Hypothalamus (tissue), 51 donors: ENCODE measurements at regions not wholly inside any gene's neighbourhood (a gene's known extent, or its start where the extent isn't known, plus 50 kb on each side); places are given as distances from the start of the nearest gene placed in this dataset.
A peak's percentile ranks its signal among the peaks of the same experiment; 100 is the strongest.
"Not testable (repeated sequence)": the region's sequence is repeated elsewhere in the genome, so short reads cannot be mapped to it uniquely, and the experiment has no call there.

Experiments
- DNase-seq, 51 donors: peaks; one replicate each; lab custom pipeline; 2025; lab: John Stamatoyannopoulos, UW

DNA sequence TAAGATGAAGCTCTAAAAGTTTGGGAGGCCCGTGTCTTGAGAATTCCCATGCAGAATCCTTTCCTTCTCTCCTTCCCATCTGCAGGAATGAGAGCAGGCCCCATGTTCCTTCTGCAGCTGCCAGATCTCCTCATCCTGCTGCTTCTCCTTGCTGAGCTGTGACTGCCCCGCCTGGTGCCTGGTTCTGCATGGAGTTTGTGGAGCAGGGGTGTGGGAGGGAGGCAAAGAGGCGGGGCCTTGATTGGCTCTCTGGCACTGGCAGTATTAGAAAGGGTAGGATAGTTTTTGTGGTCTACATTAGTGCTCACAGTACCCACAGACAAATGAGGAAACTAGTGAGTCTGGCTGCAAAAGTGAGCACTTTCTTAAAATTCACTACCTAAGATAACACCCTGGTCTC, 91.1 kb upstream of the CLPB start:
- DNase-seq = peak in 3 of 51 donors; percentile 12 to 41 (median 15)

DNA sequence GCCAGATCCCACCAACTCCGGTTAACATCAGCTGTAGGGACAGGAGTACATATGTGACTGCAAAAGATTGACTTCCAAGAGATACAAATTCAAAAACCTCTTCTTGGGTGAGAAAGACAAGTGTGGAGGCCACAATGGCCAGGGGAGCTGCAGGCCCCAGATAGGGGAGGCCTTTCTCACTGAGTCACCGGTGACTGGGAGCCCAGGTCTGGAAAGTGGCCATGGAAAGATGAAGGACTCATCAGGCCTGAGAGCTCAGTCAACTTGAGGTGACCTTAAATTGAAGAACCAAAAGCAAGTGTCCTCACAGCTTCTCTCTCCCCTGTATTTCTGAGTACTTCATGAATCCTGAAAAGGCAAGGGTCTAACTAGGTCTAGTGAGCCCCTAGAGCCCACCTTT, 90.4 kb upstream of the CLPB start:
- DNase-seq = no peak

DNA sequence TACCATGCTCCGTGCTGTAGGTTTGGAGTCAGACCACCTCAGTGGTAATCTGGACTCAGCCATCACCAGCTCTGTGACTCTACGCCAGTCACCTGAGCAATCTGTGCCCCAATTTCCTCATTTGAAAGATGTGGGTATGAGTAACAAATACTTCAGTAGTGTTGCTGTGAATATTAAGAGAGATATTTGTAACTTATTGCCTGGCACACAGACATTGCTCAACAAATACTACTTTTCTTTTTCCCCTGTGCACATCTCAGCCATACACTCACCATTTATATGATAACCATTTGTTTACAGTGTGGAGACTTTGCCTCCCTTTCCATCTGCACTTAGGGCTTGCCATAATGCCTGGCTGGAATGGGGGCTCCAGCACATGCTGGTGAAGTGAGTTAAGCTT, 89.7 kb upstream of the CLPB start:
- DNase-seq = no peak

DNA sequence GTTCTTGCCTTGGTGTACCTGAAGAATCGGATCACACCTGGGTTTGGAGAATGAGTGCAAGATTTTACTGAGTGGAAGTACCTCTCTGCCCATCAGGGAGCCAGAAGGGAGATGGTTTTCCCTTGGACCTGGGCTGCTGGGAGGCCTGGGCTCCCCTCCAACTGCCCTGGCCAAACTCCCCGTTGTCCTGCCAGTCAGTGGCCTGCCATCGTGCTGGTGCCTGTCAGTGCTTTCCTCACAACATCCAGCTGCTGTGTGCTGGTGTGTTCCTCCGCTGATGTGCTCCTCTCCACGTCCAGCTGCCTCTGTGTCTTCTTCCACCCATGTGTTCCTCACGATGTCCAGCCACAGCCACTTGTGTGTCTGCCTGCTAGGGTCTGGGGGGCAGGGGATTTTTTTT, 87.9 kb upstream of the CLPB start:
- peak in 26 of 51 donors; percentile 5 to 71 (median 32) for DNase-seq

DNA sequence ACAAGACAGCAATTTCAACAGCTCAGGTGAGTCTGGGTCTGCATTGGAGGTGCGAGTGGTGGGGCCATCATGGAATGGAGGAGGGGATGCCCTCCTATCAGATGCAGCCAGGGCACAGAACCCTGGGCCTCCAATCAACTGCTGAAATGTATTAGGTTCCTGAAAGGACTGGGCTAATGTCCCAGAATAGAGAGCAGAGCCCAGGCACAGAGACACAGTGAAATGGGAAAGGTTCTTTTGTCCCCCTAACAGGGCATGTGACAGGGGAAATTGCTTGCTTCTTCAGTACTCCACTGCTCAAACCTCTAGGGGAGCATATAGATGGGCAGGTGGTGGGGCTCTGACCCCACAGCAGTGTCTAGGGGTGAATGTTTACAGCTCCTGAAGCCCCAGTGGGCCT, 87.3 kb upstream of the CLPB start:
- DNase-seq = peak in 4 of 51 donors; percentile 7 to 31 (median 16)

DNA sequence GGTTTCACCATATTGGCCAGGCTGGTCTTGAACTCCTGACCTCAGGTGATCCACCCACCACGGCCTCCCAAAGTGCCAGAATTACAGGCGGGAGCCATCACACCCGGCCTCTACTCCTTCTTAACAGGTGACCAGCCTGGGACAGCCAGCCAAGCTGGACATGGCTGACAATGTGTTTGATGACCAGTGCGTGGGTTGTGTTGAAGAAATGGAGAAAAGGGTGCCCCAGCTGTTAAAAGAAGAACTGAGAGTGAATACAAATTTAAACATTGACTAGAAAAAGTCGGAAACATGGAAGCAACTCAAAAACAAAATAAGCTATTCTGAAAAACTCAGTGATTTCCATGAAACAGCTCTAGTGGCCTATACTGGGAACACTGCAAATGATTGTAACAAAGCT, 86.5 kb upstream of the CLPB start:
- no peak for DNase-seq

DNA sequence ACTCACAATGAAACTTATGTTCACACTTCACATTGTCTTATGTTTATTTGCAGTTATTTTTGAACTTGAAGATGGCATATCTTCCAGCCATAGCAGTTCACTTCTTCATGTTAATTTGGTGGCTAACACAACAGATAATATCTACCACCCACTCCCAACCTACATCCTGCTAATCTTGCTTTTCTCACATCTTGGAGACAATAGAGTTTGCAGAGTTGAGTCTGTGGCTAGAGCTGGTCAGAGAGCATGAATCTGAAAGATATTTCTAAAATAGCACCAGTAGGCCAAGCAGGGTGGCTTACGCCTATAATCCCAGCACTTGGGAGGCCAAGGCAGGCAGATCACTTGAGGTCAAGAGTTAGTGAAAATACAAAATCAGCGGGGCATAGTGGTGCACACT, 85.6 kb upstream of the CLPB start:
- DNase-seq = not testable (repeated sequence)

DNA sequence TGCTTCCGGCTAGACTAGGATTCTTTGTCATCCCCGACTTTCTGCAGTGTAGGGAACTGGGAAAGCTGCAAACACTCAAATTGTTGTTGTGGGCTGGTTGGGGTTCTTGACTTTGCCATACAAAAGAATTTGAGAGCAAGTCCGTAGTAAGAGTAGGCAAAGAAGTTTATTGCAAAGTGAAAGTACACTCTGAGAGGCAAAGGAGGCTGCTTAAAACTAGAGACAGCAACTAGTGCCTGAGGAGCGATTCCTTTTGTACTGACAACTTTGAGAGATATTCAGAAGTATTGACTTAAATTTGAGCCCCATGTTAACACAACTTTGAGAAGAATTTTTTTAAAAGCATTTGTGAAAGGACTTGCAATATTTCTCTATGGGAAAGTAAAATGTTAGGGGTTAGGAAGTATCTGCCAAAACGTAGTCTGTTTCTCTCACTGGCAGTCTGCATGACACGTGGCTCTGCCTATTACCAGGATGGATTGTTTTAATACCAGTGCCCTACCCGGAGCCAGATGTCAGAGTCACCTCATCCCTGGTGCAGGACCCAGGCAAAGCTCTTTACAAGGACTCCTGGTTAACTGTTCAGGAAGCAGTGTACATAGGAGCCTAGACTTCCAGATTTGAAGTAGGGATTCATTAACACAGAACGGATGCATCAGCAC, 85.0 kb upstream of the CLPB start:
- no peak for DNase-seq

DNA sequence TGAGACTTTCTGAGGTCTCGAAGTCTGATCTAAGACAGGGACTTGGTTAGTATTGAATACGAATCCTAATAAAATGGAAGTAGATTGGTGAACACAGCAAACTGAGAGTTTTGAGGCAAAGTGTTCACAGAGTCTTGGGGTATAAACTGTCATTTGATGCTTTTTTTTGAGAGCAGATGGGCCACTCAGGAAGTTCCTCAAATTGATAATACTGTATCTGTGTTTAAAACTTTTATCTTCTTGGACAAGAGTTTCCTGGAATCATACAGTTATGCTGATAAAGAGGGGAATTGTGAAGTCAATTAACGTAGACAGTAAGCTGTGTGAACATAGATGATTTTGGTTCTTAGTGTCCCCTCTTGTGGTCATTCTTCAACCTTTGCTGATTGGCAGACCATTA, 80.0 kb upstream of the CLPB start:
- DNase-seq = no peak

DNA sequence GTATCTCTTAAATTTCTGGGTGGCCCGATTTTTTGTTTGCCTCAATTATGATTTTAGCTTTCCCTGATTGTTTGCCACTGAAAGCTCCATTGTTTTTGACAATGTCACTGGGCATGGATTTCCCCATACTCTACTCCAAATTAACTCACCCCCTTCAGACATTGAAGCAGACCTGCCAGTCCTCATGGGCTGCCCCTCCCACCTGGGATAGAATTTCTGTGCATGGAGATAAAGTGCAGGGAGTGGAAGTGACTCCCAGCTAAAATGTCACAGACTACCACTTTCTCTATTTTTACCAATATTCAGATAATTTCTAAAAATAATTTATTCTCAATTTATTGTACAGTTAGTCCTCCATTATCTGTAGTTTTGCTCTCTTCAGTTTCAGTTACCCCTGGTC, 79.1 kb upstream of the CLPB start:
- no peak for DNase-seq

DNA sequence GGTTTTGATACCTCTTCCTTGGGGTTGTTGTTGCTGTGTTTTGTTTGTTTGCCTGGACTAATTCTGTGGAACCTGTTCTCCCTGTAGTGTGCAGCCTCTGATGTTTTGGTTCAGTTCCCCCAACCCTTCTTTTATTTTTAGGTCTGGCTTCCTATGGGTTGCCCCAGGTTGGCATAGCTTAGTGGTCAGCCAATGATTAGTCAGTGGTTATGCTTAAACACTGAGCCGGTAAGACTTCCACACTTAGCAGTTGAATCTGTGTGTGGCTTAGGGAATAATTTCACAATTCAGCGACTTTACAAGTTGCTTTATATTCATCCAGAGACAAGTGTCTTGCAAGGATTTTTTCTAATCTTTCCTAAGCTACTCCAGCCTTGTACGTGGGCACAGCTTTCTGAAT, 78.6 kb upstream of the CLPB start:
- no peak for DNase-seq

DNA sequence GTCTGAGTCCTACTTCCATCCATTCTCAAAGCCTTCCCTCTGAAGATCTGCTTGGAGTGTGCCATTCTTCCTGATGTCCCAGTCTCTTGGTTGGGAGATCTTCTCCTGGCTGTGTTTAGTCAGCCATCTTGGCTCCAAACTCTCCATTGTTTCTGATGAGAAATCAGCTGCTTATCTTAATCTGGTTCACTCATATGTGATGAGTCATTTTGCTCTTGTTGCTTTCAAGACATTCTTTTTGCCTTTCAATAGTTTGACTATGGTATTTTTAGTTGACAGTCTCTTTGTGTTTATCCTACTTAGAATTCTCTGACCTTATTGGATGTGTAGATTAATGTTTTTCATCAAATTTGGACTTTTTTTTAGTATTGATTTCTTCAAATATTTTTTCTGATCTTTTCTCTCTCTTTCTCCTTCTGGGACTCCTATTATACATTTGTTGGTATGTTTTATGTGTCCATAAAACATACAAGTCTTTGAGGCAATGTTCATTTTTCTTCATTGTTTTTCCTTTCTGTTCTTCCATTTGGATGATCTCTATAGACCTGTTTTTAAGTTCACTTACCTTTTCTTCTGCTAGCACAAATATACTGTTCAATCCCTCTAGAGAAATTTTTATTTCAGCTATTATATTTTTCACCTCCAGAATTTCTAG, 77.2 kb upstream of the CLPB start:
- no peak for DNase-seq

DNA sequence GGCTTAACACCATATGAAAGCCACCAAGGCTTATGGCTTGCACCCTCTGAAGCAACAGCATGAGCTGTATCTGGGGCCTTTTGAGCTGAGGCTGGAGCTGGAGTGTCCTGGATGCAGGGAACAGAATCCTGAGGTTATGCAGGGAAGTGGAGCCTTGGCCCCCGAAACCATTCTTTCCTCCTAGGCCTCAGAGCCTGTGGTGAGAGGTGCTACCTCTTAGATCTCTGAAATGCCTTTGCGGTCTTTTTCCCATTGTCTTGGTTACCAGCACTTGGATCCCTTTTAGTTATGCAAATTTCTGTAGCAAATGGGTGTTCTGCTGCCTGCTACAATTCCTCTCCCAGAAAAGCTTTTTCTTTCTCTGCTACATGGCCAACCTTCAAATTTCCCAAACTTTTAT, 72.7 kb upstream of the CLPB start:
- DNase-seq = no peak

DNA sequence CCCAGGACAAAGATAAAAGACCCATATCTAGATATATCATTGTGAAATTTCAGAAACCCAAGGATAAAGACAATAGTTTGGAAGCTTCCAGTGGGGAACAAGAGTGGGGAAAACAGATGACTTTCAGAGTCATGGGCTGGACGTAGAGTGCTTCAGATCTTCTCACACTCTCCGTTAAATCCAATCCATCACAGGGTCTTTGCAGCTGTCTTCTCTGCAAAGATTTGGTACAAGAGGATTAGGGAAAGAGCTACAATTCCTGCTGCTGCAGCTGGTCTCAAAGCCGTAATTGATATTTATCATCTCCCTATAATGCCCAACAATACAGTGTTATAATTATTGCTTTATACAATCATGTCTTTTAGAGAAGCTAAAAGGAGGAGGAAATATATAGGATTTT, 63.4 kb upstream of the CLPB start:
- DNase-seq = no peak

DNA sequence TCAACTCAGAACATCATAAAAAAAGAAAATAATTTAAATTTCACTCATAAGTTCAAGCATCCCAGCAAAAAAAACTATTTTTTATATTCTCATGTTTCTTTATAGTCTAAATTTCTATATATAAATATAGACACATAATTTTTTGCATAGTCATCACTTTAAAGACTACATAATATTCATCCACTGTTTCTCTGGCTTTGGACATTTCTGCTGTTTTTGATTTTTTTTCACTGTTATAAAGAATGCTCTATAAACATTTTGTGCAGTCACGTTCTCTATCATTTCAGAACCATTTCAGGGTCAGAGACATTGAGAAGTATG, 59.7 kb upstream of the CLPB start:
- DNase-seq = no peak

DNA sequence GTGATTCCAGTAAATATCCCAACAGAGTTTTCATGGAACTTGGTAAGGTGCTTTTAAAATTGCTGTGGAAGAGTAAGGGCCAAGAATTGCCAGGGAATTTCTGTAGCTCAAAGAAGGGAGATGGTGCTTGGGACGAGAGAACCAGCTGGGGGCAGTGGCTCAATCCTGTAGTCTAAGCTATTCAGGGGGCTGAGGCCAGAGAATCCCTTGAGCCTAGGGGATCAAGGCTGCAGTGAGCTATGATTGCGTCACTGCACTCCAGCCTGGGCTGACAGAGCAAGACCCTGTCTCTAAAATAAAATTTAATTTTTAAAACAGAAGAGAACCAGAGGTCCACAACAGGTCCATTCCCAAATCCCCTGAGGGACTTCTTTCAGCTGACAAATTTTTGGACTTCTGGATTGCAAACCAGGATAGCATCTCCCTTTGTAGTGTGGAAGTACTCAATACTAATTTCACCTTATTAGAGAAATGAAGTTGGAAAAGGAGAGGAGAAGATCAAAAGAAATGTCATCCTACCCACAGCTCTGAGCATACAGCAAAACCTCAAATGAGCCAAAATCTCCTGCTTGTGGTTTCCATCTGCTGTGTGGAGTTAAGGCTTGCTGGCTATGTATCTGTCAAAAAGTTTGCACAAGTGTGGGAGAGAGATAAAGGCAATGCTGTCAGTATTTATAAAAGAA, 59.2 kb upstream of the CLPB start:
- no peak for DNase-seq

DNA sequence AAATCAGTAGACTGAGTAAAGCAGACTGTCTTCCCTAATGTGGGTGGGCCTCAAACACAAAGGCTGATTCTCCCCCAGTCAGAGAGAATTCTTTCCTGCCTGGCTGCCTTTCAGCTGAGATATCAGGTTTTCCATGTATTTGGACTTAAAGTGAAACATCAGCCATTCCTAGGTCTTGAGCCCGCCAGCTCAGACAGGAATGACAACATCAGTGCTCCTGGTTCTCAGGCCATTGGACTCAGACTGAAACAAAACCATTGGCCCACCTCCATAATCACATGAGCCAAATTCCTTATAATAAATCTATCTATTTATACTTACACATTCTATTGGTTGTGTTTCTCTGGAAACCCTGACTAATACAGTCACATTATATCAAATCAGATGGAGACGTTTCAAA, 56.7 kb upstream of the CLPB start:
- DNase-seq = no peak
